ENCODE measurements at regions not wholly inside any gene's neighbourhood (a gene's known extent, or its start where the extent isn't known, plus 50 kb on each side); places are given as distances from the start of the nearest gene placed in this dataset.

DNA sequence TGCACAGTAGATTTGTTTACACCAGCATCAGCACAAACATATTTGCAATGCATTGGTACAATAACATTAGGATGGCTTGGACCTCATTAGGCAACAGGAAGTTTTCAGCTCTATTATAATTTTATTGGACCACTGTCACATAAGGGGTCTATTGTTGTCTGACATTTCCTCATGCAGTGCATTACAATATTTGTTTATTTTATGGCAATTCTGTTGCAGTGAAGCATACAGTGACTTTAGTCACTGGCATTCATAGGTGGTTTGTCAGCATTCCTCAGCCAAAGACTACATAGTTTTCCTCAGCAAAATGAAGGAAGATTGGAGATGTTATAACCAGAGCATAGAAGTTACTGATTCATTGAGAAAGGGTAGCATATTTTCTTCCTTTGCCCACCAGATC, 1732.9 kb downstream of the PCDH9 start:
- TF ChIP-seq, protein P1, sequence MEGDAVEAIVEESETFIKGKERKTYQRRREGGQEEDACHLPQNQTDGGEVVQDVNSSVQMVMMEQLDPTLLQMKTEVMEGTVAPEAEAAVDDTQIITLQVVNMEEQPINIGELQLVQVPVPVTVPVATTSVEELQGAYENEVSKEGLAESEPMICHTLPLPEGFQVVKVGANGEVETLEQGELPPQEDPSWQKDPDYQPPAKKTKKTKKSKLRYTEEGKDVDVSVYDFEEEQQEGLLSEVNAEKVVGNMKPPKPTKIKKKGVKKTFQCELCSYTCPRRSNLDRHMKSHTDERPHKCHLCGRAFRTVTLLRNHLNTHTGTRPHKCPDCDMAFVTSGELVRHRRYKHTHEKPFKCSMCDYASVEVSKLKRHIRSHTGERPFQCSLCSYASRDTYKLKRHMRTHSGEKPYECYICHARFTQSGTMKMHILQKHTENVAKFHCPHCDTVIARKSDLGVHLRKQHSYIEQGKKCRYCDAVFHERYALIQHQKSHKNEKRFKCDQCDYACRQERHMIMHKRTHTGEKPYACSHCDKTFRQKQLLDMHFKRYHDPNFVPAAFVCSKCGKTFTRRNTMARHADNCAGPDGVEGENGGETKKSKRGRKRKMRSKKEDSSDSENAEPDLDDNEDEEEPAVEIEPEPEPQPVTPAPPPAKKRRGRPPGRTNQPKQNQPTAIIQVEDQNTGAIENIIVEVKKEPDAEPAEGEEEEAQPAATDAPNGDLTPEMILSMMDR (IDR thresholded peaks at IDR 0.05; ENCODE audit: low read depth, low read length) = no peak
- TF ChIP-seq EZH2phosphoT487 (IDR thresholded peaks at IDR 0.05; ENCODE audit: low read depth) = no peak
